Activated naive CD8-positive, alpha-beta T cell treated with anti-CD3 and anti-CD28 coated beads, Interleukin-2, amount 50 U/mL, for 24 hours (primary cell): ENCODE measurements at regions not wholly inside any gene's neighbourhood (a gene's known extent, or its start where the extent isn't known, plus 50 kb on each side); places are given as distances from the start of the nearest gene placed in this dataset.

Experiments used
- ATAC-seq: fragments of 150-1000 bp; cut with Tn5 transposase; one replicate; pipeline ENCODE4 v1.10.0; 2021
- DNase-seq: peaks from one replicate; pipeline ENCODE4 v3.0.0; 2021
- H3K27ac Mint-ChIP-seq: one replicate; pipeline ENCODE4 v1.8.0; 2021; ENCODE audit warnings: mild to moderate bottlenecking, mixed read lengths
- H3K27me3 Mint-ChIP-seq: one replicate; pipeline ENCODE4 v1.8.0; 2021; ENCODE audit warnings: mixed read lengths
- H3K36me3 Mint-ChIP-seq: one replicate; pipeline ENCODE4 v1.8.0; 2021; ENCODE audit warnings: low read depth, mixed read lengths
- H3K4me1 Mint-ChIP-seq: one replicate; pipeline ENCODE4 v1.8.0; 2021; ENCODE audit warnings: mixed read lengths
- H3K4me3 Mint-ChIP-seq: one replicate; pipeline ENCODE4 v1.8.0; 2021; ENCODE audit warnings: mild to moderate bottlenecking, moderate library complexity, mixed read lengths
- H3K9me3 Mint-ChIP-seq: one replicate; pipeline ENCODE4 v1.8.0; 2021; ENCODE audit warnings: mixed read lengths

- H3K36me3 Mint-ChIP-seq, result no peaks in the 10 kb centered on the region
- no peaks in the 10 kb centered on the region for H3K9me3 Mint-ChIP-seq
- no peaks in the 10 kb centered on the region for H3K4me1 Mint-ChIP-seq
- DNase-seq (no peak), ATAC-seq (no peak)
- no peak overlapping the region for H3K27ac Mint-ChIP-seq
- H3K27me3 Mint-ChIP-seq, result no peaks in the 10 kb centered on the region
- H3K4me3 Mint-ChIP-seq, result no peak overlapping the region
These were observed 223.1 kb upstream of the LEF1 start for GRCh38 chr4:108391701-108392455.

- Mint-ChIP-seq H3K4me1 (peaks cover 5% of the 10 kb centered on the region), H3K27me3 (no peaks in the 10 kb centered on the region), H3K27ac (no peak overlapping the region), H3K4me3 (no peak overlapping the region), H3K36me3 (no peaks in the 10 kb centered on the region), H3K9me3 (no peaks in the 10 kb centered on the region)
- ATAC-seq, result no peak
- no peak for DNase-seq
These were observed 216.3 kb upstream of the LEF1 start for GRCh38 chr4:108385076-108385475.

- no peaks in the 10 kb centered on the region for H3K36me3 Mint-ChIP-seq
- ATAC-seq (no peak), DNase-seq (no peak)
- peaks cover 5% of the 10 kb centered on the region for H3K4me1 Mint-ChIP-seq
- no peaks in the 10 kb centered on the region for H3K9me3 Mint-ChIP-seq
- no peak overlapping the region for H3K4me3 Mint-ChIP-seq
- no peak overlapping the region for H3K27ac Mint-ChIP-seq
- no peaks in the 10 kb centered on the region for H3K27me3 Mint-ChIP-seq
These were observed 215.8 kb upstream of the LEF1 start for GRCh38 chr4:108384544-108384943.

GRCh38 chr4:108383157-108383556 is 214.4 kb upstream of the LEF1 start:
- Mint-ChIP-seq H3K4me1 (peaks cover 5% of the 10 kb centered on the region), H3K9me3 (no peaks in the 10 kb centered on the region), H3K27me3 (no peaks in the 10 kb centered on the region), H3K27ac (no peak overlapping the region), H3K4me3 (no peak overlapping the region), H3K36me3 (no peaks in the 10 kb centered on the region)
- ATAC-seq, result no peak
- no peak for DNase-seq

- H3K4me1 Mint-ChIP-seq, result peaks cover 5% of the 10 kb centered on the region
- ATAC-seq (no peak), DNase-seq (no peak)
- H3K27me3 Mint-ChIP-seq, result no peaks in the 10 kb centered on the region
- H3K27ac Mint-ChIP-seq, result no peak overlapping the region
- H3K36me3 Mint-ChIP-seq, result no peaks in the 10 kb centered on the region
- H3K9me3 Mint-ChIP-seq, result no peaks in the 10 kb centered on the region
- no peak overlapping the region for H3K4me3 Mint-ChIP-seq
These were observed 214.0 kb upstream of the LEF1 start for GRCh38 chr4:108382751-108383150.

GRCh38 chr4:108378164-108378563 is 209.4 kb upstream of the LEF1 start:
- Mint-ChIP-seq H3K4me3 (no peak overlapping the region), H3K27me3 (peaks cover 2% of the 10 kb centered on the region), H3K4me1 (peaks cover 2% of the 10 kb centered on the region), H3K9me3 (no peaks in the 10 kb centered on the region), H3K27ac (no peak overlapping the region), H3K36me3 (no peaks in the 10 kb centered on the region)
- no peak for ATAC-seq
- DNase-seq, result no peak

- Mint-ChIP-seq H3K27me3 (peaks cover 2% of the 10 kb centered on the region), H3K27ac (no peak overlapping the region), H3K4me1 (peaks cover 11% of the 10 kb centered on the region), H3K9me3 (no peaks in the 10 kb centered on the region), H3K4me3 (no peak overlapping the region), H3K36me3 (no peaks in the 10 kb centered on the region)
- ATAC-seq (no peak), DNase-seq (no peak)
These were observed 208.3 kb upstream of the LEF1 start for GRCh38 chr4:108377021-108377420.

GRCh38 chr4:108375434-108375833 is 206.7 kb upstream of the LEF1 start:
- no peak for ATAC-seq
- Mint-ChIP-seq H3K4me3 (no peak overlapping the region), H3K4me1 (peaks cover 23% of the 10 kb centered on the region), H3K9me3 (no peaks in the 10 kb centered on the region), H3K27ac (no peak overlapping the region), H3K27me3 (peaks cover 11% of the 10 kb centered on the region), H3K36me3 (no peaks in the 10 kb centered on the region)
- no peak for DNase-seq

- Mint-ChIP-seq H3K27me3 (peaks cover 23% of the 10 kb centered on the region), H3K27ac (no peak overlapping the region), H3K4me3 (no peak overlapping the region), H3K9me3 (no peaks in the 10 kb centered on the region), H3K36me3 (no peaks in the 10 kb centered on the region), H3K4me1 (peaks cover 33% of the 10 kb centered on the region)
- DNase-seq (no peak), ATAC-seq (no peak)
These were observed 203.9 kb upstream of the LEF1 start for GRCh38 chr4:108372681-108373080.

- H3K27me3 Mint-ChIP-seq, result peaks cover 21% of the 10 kb centered on the region
- H3K4me1 Mint-ChIP-seq, result peaks cover 34% of the 10 kb centered on the region
- no peaks in the 10 kb centered on the region for H3K9me3 Mint-ChIP-seq
- H3K4me3 Mint-ChIP-seq, result peak overlapping the region; percentile 74
- no peak for ATAC-seq
- no peak overlapping the region for H3K27ac Mint-ChIP-seq
- DNase-seq, result no peak
- H3K36me3 Mint-ChIP-seq, result no peaks in the 10 kb centered on the region
These were observed 202.6 kb upstream of the LEF1 start for GRCh38 chr4:108371282-108371681.

GRCh38 chr4:108370291-108371141 is 201.8 kb upstream of the LEF1 start:
- peaks cover 21% of the 10 kb centered on the region for H3K27me3 Mint-ChIP-seq
- peak overlapping the region; percentile 67 for H3K27ac Mint-ChIP-seq
- DNase-seq (peak; percentile 63), ATAC-seq (peak; percentile 90)
- H3K4me1 Mint-ChIP-seq, result peaks cover 34% of the 10 kb centered on the region
- no peaks in the 10 kb centered on the region for H3K9me3 Mint-ChIP-seq
- H3K36me3 Mint-ChIP-seq, result no peaks in the 10 kb centered on the region
- H3K4me3 Mint-ChIP-seq, result peak overlapping the region; percentile 74

- peaks cover 34% of the 10 kb centered on the region for H3K4me1 Mint-ChIP-seq
- no peak overlapping the region for H3K4me3 Mint-ChIP-seq
- no peak overlapping the region for H3K27ac Mint-ChIP-seq
- no peaks in the 10 kb centered on the region for H3K36me3 Mint-ChIP-seq
- peaks cover 21% of the 10 kb centered on the region for H3K27me3 Mint-ChIP-seq
- H3K9me3 Mint-ChIP-seq, result no peaks in the 10 kb centered on the region
- ATAC-seq, result no peak
- DNase-seq, result no peak
These were observed 200.4 kb upstream of the LEF1 start for GRCh38 chr4:108369035-108369655.

- Mint-ChIP-seq H3K27ac (no peak overlapping the region), H3K4me1 (peaks cover 29% of the 10 kb centered on the region), H3K4me3 (no peak overlapping the region), H3K9me3 (no peaks in the 10 kb centered on the region), H3K27me3 (peaks cover 22% of the 10 kb centered on the region), H3K36me3 (no peaks in the 10 kb centered on the region)
- ATAC-seq (no peak), DNase-seq (no peak)
These were observed 199.0 kb upstream of the LEF1 start for GRCh38 chr4:108367751-108368150.

GRCh38 chr4:108366716-108367115 is 198.0 kb upstream of the LEF1 start:
- Mint-ChIP-seq H3K4me3 (no peak overlapping the region), H3K27me3 (peaks cover 22% of the 10 kb centered on the region), H3K27ac (no peak overlapping the region), H3K36me3 (no peaks in the 10 kb centered on the region), H3K9me3 (no peaks in the 10 kb centered on the region), H3K4me1 (peaks cover 30% of the 10 kb centered on the region)
- ATAC-seq (no peak), DNase-seq (no peak)

- Mint-ChIP-seq H3K36me3 (no peaks in the 10 kb centered on the region), H3K27ac (no peak overlapping the region), H3K27me3 (peaks cover 14% of the 10 kb centered on the region), H3K4me1 (peaks cover 32% of the 10 kb centered on the region), H3K9me3 (no peaks in the 10 kb centered on the region), H3K4me3 (no peak overlapping the region)
- no peak for ATAC-seq
- no peak for DNase-seq
These were observed 196.8 kb upstream of the LEF1 start for GRCh38 chr4:108365551-108365950.
